Smooth muscle cell (in vitro differentiated cells): ENCODE measurements at regions not wholly inside any gene's neighbourhood (a gene's known extent, or its start where the extent isn't known, plus 50 kb on each side); places are given as distances from the start of the nearest gene placed in this dataset.

Source experiments
- DNase-seq: peaks from one replicate; lab custom pipeline; 2025; ENCODE audit not compliant: unreplicated experiment; lab: John Stamatoyannopoulos, UW
- H2AFZ ChIP-seq: fragments of 200-600 bp; sonication (generic); 2 replicates; pipeline ENCODE4 v1.6.0; 2016; ENCODE audit warnings: antibody characterized with exemption, low read depth, mild to moderate bottlenecking
- H3F3A ChIP-seq: fragments of 200-600 bp; sonication (generic); 2 replicates; pipeline ENCODE4 v1.6.0; 2017; ENCODE audit warnings: antibody characterized with exemption, low read depth
- H3K27ac ChIP-seq: fragments of 200-600 bp; sonication (generic); 2 replicates; pipeline ENCODE4 v1.5.1; 2016; ENCODE audit warnings: low read depth, mild to moderate bottlenecking
- H3K27me3 ChIP-seq: fragments of 200-600 bp; sonication (generic); 2 replicates; pipeline ENCODE4 v1.6.1; 2016; ENCODE audit warnings: low read depth, mild to moderate bottlenecking
- H3K36me3 ChIP-seq: fragments of 200-600 bp; sonication (generic); 2 replicates; pipeline ENCODE4 v1.5.1; 2016; ENCODE audit warnings: low read depth
- H3K4me1 ChIP-seq: fragments of 200-600 bp; sonication (generic); 2 replicates; pipeline ENCODE4 v1.5.1; 2016; ENCODE audit warnings: low read depth
- H3K4me2 ChIP-seq: fragments of 200-600 bp; sonication (generic); 2 replicates; pipeline ENCODE4 v1.6.0; 2016; ENCODE audit warnings: mild to moderate bottlenecking
- H3K4me3 ChIP-seq: fragments of 200-600 bp; sonication (generic); 2 replicates; pipeline ENCODE4 v1.5.1; 2016; ENCODE audit warnings: mild to moderate bottlenecking
- H3K79me2 ChIP-seq: fragments of 200-600 bp; sonication (generic); 2 replicates; pipeline ENCODE4 v1.6.0; 2016; ENCODE audit warnings: low read depth, mild to moderate bottlenecking
- H3K9ac ChIP-seq: fragments of 200-600 bp; sonication (generic); 2 replicates; pipeline ENCODE4 v1.6.0; 2016; ENCODE audit warnings: low read depth
- H3K9me3 ChIP-seq: fragments of 200-600 bp; sonication (generic); replicated peaks from 2 replicates; pipeline ENCODE4 v1.5.1; 2016; ENCODE audit warnings: low read depth
- H4K20me1 ChIP-seq: fragments of 200-600 bp; sonication (generic); 2 replicates; pipeline ENCODE4 v1.6.0; 2016; ENCODE audit warnings: low read depth
- WGBS: methylation state at CpG from one replicate; pipeline ENCODE4 v1.1.7; 2016; ENCODE audit warnings: low lambda C conversion rate; 5-methylcytosine and 5-hydroxymethylcytosine counted together
- TF ChIP-seq, protein P1 (sequence below): fragments of 200-600 bp; sonication (generic); IDR thresholded peaks from 2 replicates; pipeline ENCODE4 v1.5.1; 2017; ENCODE audit warnings: borderline replicate concordance, mild to moderate bottlenecking, antibody characterized with exemption; ENCODE audit not compliant: insufficient read depth, poor library complexity, severe bottlenecking

DNA sequence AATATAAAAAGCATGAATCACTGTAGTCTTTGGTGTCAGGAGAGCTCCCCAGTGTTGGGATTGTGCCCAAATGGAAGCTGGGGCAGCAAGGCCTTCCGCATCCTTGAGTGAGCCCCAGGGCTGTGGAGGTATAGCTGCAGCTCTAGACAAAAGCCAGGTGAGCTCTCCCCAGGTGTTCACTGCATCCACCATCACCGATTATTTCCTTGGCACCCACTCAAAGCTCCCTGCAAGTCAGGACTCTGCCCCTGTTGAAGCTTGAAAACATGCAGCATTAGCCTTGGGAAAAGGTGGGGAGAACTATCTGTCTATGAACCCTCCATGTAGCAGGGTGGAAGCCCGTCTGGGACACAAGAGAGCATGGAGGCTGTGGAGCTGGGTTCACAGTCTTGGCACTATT lies 228.8 kb downstream of the BMP7 start:
- TF ChIP-seq, protein P1, sequence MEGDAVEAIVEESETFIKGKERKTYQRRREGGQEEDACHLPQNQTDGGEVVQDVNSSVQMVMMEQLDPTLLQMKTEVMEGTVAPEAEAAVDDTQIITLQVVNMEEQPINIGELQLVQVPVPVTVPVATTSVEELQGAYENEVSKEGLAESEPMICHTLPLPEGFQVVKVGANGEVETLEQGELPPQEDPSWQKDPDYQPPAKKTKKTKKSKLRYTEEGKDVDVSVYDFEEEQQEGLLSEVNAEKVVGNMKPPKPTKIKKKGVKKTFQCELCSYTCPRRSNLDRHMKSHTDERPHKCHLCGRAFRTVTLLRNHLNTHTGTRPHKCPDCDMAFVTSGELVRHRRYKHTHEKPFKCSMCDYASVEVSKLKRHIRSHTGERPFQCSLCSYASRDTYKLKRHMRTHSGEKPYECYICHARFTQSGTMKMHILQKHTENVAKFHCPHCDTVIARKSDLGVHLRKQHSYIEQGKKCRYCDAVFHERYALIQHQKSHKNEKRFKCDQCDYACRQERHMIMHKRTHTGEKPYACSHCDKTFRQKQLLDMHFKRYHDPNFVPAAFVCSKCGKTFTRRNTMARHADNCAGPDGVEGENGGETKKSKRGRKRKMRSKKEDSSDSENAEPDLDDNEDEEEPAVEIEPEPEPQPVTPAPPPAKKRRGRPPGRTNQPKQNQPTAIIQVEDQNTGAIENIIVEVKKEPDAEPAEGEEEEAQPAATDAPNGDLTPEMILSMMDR: no peak
- WGBS: 88% methylated on average over 3 of the region's 3 CpGs
- Histone ChIP-seq H3K27me3 (no peaks in the 10 kb centered on the region), H4K20me1 (no peaks in the 10 kb centered on the region), H3K27ac (no peak overlapping the region), H2AFZ (no peak overlapping the region), H3K4me3 (no peak overlapping the region), H3K4me1 (no peaks in the 10 kb centered on the region), H3K4me2 (no peak overlapping the region), H3K79me2 (no peaks in the 10 kb centered on the region), H3F3A (no peaks in the 10 kb centered on the region), H3K9ac (no peak overlapping the region), H3K36me3 (no peaks in the 10 kb centered on the region), H3K9me3 (no peaks in the 10 kb centered on the region)
- DNase-seq: no peak

DNA sequence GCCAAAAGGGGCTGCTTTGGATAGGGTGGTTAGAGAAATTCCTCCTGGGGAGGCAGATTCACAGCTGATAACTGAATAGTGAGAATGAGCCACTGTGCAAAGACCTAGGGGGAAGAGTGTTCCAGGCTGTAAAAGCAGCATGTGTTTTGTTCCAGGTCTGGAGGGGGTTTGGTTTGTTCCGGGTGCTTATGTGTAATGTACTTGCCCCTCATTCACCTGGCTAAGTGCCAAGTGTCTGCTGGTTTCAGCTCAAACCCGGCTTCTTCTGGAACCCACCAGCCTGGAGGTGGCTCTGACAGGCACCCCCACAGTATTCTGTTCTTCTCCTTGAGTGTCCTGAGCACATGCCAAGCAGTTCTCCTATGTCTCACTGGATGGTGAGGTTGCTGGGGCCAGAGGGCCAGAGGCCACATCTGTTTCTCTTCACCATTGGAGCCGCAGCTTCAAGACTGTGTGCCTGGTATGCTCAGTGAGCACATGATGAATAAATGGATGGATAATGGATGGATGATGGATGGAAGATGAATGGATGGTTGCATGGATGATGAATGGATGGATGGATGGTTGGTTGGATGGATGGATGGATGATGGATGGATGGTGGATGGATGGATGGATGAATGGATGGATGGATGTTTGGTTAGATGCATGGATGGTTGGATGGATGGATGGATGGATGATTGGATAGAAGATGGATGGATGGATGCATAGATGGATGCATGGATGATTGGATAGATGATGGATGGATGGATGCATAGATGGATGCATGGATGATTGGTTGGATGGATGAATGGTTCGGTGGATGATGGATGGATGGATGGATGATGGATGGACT lies 227.6 kb downstream of the BMP7 start:
- Histone ChIP-seq H2AFZ (no peak overlapping the region), H3K36me3 (no peaks in the 10 kb centered on the region), H3K4me2 (no peak overlapping the region), H3K9me3 (no peaks in the 10 kb centered on the region), H3F3A (no peaks in the 10 kb centered on the region), H3K27ac (no peak overlapping the region), H3K4me1 (no peaks in the 10 kb centered on the region), H3K4me3 (no peak overlapping the region), H3K27me3 (no peaks in the 10 kb centered on the region), H3K79me2 (no peaks in the 10 kb centered on the region), H3K9ac (no peak overlapping the region), H4K20me1 (no peaks in the 10 kb centered on the region)
- no peak for DNase-seq
- WGBS: 94% methylated on average over 4 of the region's 4 CpGs
- TF ChIP-seq, protein P1: no peak

GRCh38 chr20:57040466-57040865 lies 226.0 kb downstream of the BMP7 start:
- Histone ChIP-seq H4K20me1 (no peaks in the 10 kb centered on the region), H3F3A (no peaks in the 10 kb centered on the region), H3K27ac (peak overlapping the region; percentile 70)

More at GRCh38 chr20:57040466-57040865, 226.0 kb downstream of the BMP7 start:
- H3K27me3 ChIP-seq: no peaks in the 10 kb centered on the region
- TF ChIP-seq, protein P1: no peak
- no peaks in the 10 kb centered on the region for H3K36me3 ChIP-seq
- peak overlapping the region; percentile 18 for H3K9ac ChIP-seq
- no peak overlapping the region for H3K4me3 ChIP-seq
- 83% methylated on average over 3 of the region's 3 CpGs for WGBS
- no peak overlapping the region for H2AFZ ChIP-seq
- no peaks in the 10 kb centered on the region for H3K4me1 ChIP-seq
- no peak for DNase-seq
- H3K79me2 ChIP-seq: no peaks in the 10 kb centered on the region
- no peaks in the 10 kb centered on the region for H3K9me3 ChIP-seq
- H3K4me2 ChIP-seq: peak overlapping the region; percentile 41
